Calu3 (cell line): ENCODE measurements at regions not wholly inside any gene's neighbourhood (a gene's known extent, or its start where the extent isn't known, plus 50 kb on each side); places are given as distances from the start of the nearest gene placed in this dataset.

Source experiments
- BruUV-seq: library from RNA; stranded (reverse); fragments of 400-500 nt; replicated peaks from 2 replicates; lab custom pipeline; 2021; lab: Mats Ljungman, UMichigan
- CTCF ChIA-PET: fragments of 300-600 bp; sonication (Branson Sonifier 250); formaldehyde crosslinking; loops from one replicate; lab custom pipeline; 2022; ENCODE audit warnings: antibody characterized with exemption; lab: Charles Lee
- DNase-seq: peaks from one replicate; pipeline ENCODE4 v3.0.0; 2022
- H3K27ac Mint-ChIP-seq: one replicate; pipeline ENCODE4 v1.8.0; 2022; ENCODE audit warnings: mixed read lengths; ENCODE audit not compliant: unreplicated experiment
- H3K27me3 Mint-ChIP-seq: one replicate; pipeline ENCODE4 v1.8.0; 2022; ENCODE audit warnings: mixed read lengths; ENCODE audit not compliant: unreplicated experiment
- H3K36me3 Mint-ChIP-seq: one replicate; pipeline ENCODE4 v1.8.0; 2022; ENCODE audit warnings: mild to moderate bottlenecking, moderate library complexity, mixed read lengths; ENCODE audit not compliant: insufficient read depth, unreplicated experiment
- H3K4me1 Mint-ChIP-seq: one replicate; pipeline ENCODE4 v1.8.0; 2022; ENCODE audit warnings: mild to moderate bottlenecking, low read depth, mixed read lengths; ENCODE audit not compliant: unreplicated experiment
- H3K4me3 Mint-ChIP-seq: one replicate; pipeline ENCODE4 v1.8.0; 2022; ENCODE audit warnings: mild to moderate bottlenecking, low read depth, moderate library complexity, mixed read lengths; ENCODE audit not compliant: unreplicated experiment
- H3K9me3 Mint-ChIP-seq: one replicate; pipeline ENCODE4 v1.8.0; 2022; ENCODE audit warnings: low read depth, mixed read lengths; ENCODE audit not compliant: unreplicated experiment
- CTCF ChIP-seq: fragments of 200-600 bp; IDR thresholded peaks from one replicate; pipeline ENCODE4 v1.8.0; 2022; ENCODE audit warnings: antibody characterized with exemption; ENCODE audit not compliant: unreplicated experiment
- intact Hi-C: fragments of 100-400 bp; cut with micrococcal nuclease; formaldehyde crosslinking; loops from one replicate; pipeline ENCODE4 v1.10.0; 2022; ENCODE audit not compliant: unreplicated experiment

GRCh38 chr4:54393243-54393642, 164.2 kb downstream of the PDGFRA start:
- TF ChIP-seq CTCF = no peak
- CTCF ChIA-PET = no interaction called here
- H3K9me3 Mint-ChIP-seq = peaks cover 3% of the 10 kb centered on the region
- no peaks in the 10 kb centered on the region for H3K4me1 Mint-ChIP-seq
- H3K36me3 Mint-ChIP-seq = no peaks in the 10 kb centered on the region
- H3K27ac Mint-ChIP-seq = no peak overlapping the region
- no peak overlapping the region for H3K4me3 Mint-ChIP-seq
- peaks cover 29% of the 10 kb centered on the region for H3K27me3 Mint-ChIP-seq
- BruUV-seq = no TSS peak
- intact Hi-C loops = no loop called here
- DNase-seq = no peak

GRCh38 chr4:54395013-54395527, 166.0 kb downstream of the PDGFRA start:
- CTCF ChIA-PET = no interaction called here
- no peak for TF ChIP-seq CTCF
- intact Hi-C loops = loop anchor here (5.0 kb wide), 1 partner anchor 37 kb away; no protein-coding TSS in a partner anchor
- Mint-ChIP-seq H3K9me3 (peaks cover 3% of the 10 kb centered on the region), H3K27ac (no peak overlapping the region), H3K27me3 (peaks cover 29% of the 10 kb centered on the region), H3K4me3 (no peak overlapping the region), H3K36me3 (no peaks in the 10 kb centered on the region), H3K4me1 (peaks cover 2% of the 10 kb centered on the region)
- no peak for DNase-seq
- no TSS peak for BruUV-seq

GRCh38 chr4:54400188-54400587, 171.1 kb downstream of the PDGFRA start:
- Mint-ChIP-seq H3K36me3 (no peaks in the 10 kb centered on the region), H3K4me1 (peaks cover 12% of the 10 kb centered on the region), H3K27me3 (peaks cover 3% of the 10 kb centered on the region), H3K27ac (no peak overlapping the region), H3K4me3 (no peak overlapping the region), H3K9me3 (peaks cover 3% of the 10 kb centered on the region)
- DNase-seq = no peak
- intact Hi-C loops = no loop called here
- no TSS peak for BruUV-seq
- TF ChIP-seq CTCF = no peak
- CTCF ChIA-PET = no interaction called here

GRCh38 chr4:54400802-54401201, 171.7 kb downstream of the PDGFRA start:
- BruUV-seq = no TSS peak
- H3K27ac Mint-ChIP-seq = no peak overlapping the region

More at GRCh38 chr4:54400802-54401201, 171.7 kb downstream of the PDGFRA start:
- peaks cover 12% of the 10 kb centered on the region for H3K4me1 Mint-ChIP-seq
- peaks cover 3% of the 10 kb centered on the region for H3K9me3 Mint-ChIP-seq
- peaks cover 9% of the 10 kb centered on the region for H3K27me3 Mint-ChIP-seq
- TF ChIP-seq CTCF = no peak
- intact Hi-C loops = no loop called here
- H3K4me3 Mint-ChIP-seq = no peak overlapping the region
- DNase-seq = peak; percentile 1
- H3K36me3 Mint-ChIP-seq = no peaks in the 10 kb centered on the region
- CTCF ChIA-PET = no interaction called here
